ENCODE measurements at regions not wholly inside any gene's neighbourhood (a gene's known extent, or its start where the extent isn't known, plus 50 kb on each side); places are given as distances from the start of the nearest gene placed in this dataset.

DNA sequence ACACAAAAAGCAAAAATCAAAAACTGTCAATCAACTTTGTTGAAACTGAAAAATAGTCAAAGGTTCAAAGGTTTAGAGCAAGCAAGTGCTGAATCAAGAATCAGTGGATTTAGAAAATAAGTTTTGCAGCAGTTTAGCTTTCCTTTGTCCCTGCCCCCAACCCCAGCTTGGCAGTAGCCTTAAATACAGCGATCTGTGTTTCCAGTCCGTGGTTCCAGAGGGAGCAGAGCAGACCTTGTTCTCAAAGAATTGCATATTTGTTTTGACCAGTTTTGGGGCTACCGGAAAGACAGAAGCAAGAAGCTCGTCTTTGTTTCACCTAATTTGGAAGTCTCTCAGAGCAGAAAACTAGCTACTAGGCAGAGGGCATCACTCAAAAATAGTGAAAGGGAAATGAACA, 57.2 kb upstream of the PRDM9 start:
- TF ChIP-seq, protein P1, sequence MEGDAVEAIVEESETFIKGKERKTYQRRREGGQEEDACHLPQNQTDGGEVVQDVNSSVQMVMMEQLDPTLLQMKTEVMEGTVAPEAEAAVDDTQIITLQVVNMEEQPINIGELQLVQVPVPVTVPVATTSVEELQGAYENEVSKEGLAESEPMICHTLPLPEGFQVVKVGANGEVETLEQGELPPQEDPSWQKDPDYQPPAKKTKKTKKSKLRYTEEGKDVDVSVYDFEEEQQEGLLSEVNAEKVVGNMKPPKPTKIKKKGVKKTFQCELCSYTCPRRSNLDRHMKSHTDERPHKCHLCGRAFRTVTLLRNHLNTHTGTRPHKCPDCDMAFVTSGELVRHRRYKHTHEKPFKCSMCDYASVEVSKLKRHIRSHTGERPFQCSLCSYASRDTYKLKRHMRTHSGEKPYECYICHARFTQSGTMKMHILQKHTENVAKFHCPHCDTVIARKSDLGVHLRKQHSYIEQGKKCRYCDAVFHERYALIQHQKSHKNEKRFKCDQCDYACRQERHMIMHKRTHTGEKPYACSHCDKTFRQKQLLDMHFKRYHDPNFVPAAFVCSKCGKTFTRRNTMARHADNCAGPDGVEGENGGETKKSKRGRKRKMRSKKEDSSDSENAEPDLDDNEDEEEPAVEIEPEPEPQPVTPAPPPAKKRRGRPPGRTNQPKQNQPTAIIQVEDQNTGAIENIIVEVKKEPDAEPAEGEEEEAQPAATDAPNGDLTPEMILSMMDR (conservative IDR thresholded peaks at IDR 0.05) = no peak
- no peak for TF ChIP-seq ZFX (IDR thresholded peaks at IDR 0.05)
